Activated CD8-positive, alpha-beta memory T cell treated with anti-CD3 and anti-CD28 coated beads for 24 hours (primary cell): ENCODE measurements at regions not wholly inside any gene's neighbourhood (a gene's known extent, or its start where the extent isn't known, plus 50 kb on each side); places are given as distances from the start of the nearest gene placed in this dataset.
A peak's percentile ranks its signal among the peaks of the same experiment; 100 is the strongest.
"Not testable (repeated sequence)": the region's sequence is repeated elsewhere in the genome, so short reads cannot be mapped to it uniquely, and the experiment has no call there.

Experiments used
- DNase-seq: peaks from one replicate; pipeline ENCODE4 v3.0.0-alpha.2; 2020

DNA sequence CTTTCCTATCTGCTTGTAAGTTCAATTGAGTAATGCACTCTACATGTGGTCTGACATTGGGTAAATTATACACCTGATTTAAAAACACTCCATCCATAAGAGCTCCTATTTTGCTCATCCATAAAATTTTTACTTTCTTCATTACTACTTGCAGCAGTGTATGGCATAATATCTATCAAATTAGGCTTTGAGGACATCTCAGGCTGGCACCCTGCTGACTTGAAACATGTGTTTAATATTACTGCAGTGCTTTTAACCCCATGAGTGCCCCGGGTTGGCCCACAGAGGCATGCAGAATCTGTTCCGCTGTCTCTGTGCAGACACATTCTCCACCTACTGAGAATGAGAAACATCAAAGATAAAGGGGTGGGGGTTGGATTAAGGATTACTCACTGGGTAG, 249.9 kb upstream of the DNAJC19 start:
- DNase-seq: no peak

DNA sequence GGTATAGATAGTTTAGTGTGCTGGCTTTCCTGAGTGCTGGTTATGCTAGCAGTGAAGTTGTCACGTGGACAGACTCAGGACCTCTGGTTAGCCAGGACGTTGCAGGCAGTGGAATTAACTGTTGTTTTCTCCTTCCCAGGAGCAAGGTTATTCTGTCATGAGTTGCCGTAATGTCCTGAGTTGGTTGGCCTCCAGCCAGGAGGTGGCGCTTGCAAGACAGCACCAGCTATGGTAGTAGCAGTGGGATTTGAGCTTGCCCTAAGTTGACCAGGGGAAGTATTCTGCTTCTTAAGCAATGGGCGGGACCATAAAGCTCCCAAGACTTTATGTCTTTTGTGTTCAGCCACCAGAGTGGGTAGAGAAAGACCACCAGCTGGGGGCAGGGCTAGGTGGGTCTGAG, 240.7 kb upstream of the DNAJC19 start:
- no peak for DNase-seq

DNA sequence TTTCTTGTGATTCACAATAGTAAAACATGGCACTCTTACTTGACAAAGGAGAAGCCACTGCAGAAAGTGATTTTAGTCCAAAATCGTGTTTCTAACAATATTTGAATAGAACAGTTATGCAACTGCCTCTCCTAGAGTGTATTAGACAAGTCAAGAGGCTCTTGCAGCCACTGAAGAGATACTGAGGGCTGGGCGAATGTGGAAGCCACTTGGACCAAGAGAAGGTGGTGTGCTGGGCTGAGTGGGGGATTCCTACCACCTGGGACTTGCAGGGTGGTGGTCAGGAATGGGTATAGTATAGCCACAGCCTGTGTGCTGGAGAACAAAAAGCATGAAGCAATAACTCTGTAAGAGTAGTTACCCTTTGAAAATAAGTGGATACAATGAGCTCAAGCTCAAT, 223.8 kb upstream of the DNAJC19 start:
- no peak for DNase-seq

DNA sequence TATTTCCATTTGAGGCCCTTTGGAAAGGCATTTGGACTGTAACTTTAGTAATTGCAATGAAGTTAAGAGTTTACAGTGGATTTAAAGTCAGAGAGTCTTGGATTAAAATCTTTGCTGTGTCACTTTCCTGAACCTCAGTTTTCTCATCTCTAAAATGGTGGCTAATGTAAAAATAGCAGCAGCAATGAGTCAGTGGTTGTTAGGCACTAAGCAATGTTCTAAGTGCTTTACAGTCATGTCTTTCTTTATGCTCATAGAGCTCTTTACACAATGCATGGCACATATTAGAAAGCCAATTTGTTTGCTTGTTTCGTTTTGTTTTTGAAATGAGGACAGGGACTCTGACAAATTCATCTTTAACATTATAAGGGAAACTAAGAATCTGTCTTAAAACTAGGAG, 222.7 kb upstream of the DNAJC19 start:
- no peak for DNase-seq

DNA sequence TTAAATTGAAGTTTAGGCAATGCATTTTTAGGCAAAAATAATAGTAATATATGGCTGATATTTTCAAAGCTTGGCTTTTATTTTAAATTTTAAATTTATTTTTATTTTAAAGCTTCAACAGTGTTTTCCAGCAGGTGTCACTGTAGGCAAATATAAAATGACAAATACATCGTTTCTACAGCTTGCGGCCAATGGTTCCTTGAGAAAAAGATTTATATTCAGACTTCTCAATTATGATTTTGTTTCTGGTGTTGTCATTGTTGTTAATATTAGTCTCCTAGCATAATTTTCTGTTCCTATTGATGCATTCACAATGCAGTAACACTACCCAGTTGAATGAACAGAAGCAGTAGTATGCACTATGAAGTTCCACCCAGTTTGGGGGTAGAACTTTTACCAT, 220.7 kb upstream of the DNAJC19 start:
- no peak for DNase-seq

DNA sequence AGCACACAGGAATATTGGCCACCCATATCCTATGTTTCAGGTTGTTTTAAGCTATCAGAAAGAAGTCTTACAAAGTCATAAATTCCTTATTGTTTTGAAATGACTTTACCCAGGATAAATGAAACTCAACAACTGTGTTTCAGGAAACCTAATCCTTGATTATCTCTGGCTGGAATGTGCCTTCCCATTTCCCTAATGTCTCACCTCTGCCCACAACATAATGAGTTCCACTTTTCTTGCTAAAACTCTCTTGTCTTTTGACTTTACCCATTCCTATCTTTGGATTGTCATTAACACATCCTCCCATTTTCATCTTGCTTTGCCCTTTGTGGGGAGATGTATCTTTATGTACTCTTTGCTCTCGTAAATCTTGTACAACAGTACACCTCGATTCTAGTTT, 200.0 kb upstream of the DNAJC19 start:
- no peak for DNase-seq

DNA sequence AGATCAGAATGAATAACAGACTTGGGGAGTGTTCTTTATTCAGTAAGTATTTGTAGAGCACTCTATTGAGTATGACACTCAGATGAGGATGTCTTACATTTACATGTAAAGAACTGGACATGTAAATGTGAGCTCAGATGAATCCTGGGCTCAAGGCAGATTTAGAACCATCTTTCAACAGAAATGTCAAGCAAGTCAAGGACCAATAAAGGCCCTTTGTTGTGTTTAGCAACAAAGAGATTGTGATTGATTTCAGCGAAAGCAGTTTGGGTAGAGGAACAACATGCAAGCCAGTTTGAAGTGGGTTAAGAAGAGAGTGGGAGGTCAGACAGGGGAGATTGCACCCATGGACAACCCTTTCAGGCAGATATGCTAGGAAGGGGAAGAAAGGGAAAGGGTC, 194.2 kb upstream of the DNAJC19 start:
- DNase-seq: no peak

DNA sequence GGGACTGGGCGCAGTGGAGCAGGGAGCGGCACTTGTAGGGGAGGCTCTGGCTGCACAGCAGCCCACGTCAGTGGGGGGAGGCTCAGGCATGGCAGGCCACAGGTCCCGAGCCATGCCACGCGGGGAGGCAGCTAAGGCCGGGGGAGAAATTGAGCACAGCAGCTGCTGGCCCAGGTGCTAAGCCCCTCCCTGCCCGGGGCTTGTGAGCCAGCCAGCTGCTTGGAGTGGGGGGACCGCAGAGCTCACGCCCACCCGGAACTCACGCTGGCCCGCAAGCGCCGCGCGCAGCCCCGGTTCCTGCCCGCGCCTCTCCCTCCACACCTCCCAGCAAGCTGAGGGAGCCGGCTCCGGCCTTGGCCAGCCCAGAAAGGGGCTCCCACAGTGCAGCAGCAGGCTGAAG, 193.5 kb upstream of the DNAJC19 start:
- DNase-seq: not testable (repeated sequence)

DNA sequence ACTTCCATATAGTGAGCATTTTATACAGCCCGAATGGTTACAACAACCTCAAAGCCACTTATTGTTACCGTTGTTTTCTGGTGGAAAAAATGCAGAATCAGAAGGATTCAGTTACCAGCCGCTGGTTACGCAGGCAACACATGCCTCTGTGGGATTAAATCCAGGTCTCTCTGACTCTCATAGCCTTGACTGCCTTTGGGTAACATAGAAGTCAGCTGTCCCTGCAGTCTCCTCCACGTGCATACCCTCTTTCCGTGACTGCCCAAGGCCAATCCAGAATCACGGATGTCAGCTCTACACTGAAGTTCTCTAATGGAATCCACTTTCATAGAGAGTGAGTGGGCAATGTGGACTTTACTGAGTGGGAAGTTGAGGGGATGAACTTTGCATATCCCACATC, 189.5 kb upstream of the DNAJC19 start:
- no peak for DNase-seq

DNA sequence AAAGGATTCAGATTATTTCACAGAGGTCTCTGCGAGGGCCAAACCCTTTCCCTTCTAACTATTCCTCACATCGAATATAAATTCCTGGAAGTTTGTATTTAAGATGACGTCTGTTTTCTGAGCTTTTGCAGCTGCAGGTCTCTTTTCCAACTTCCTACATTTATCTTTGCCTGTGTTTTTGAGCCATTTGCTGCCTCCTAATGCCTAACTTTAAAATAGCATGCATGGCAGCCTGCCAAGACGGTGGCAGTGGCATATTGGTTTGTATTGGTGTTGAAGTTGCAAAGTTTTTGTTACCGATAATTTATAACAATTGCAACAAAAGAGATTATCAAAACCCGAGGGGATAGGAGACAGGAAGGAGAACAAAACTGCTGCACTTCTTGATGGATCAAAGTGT, 187.1 kb upstream of the DNAJC19 start:
- DNase-seq: peak; percentile 65

DNA sequence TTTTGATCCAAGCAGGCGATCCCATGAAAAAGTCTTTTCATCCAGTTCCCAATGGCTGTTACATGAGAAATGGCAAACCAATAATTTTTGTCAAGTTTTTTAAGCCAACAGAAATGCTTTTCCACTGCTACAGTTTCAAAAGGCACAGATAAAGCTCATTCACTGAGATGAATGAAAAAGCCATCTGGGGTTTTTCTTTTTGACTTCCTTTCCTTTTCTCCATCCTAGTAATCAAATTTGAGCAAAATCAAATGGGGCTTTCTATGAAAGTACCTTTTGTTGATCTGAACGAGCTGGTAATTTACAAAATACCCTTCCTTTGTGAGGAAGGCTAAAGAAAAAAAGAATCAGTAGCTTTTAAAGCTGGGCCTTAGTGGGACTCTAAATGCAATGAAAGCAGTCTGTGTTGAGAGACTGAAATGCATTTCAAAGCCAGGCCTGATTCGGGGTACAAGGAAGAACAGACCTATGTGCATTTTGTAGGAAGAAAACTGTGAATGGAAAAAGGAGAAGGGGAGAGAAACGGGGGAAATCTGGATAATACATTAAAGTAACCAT, 185.2 kb upstream of the DNAJC19 start:
- no peak for DNase-seq

DNA sequence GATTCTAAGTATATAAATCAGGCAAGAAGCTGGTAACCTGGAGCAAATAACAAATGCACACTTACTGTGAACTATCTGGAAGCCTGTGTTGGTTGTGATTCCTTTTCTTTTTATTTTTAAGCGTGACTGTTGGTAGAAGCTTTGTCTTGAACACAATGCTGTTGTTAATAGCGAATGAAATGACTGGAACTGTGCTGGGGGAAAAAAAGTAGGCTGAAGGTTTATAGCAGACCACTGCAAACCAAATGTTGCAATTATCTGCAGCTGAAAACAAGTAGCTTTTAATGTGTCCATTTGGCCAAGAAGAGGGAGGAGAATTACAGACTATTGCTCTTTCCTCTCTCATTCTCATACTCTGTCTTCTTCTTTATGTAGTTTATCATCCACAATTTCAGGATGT, 184.5 kb upstream of the DNAJC19 start:
- DNase-seq: no peak

DNA sequence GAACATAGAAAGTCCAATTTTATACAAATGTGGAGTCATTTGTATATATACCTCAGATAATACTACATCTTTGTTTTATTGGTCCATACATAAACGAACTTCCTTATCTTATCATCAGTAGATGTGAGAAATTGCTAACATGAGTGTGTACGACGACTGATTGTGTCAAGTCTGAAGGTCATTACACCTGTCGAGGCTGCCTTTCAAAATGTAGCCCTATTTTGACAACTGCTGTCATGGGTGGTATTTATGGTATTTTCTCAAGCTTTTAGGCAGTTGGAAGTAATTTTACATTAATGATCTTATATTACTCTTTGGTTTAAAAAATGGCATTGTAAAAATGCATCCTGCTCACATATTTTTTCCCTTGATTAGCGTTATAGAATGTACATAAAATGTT, 183.7 kb upstream of the DNAJC19 start:
- DNase-seq: no peak

DNA sequence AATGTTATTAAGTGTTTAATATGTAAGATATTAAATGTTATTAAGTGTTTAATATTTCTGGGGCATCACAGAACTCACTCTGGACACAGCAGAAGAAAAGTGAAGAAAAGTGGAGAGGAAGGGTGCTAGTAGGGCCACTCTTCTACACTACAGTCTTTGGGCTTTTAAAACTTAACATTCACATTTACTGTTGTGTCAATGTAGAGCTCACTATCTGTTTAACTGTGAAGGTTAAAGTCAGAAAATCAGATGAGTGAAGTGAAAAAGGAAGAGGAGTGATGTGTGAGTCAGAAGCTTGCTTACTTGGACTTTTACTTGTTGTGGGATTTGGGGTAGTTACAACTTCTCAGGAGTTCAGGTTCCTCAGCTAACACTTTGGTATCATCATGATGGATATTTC, 145.3 kb upstream of the DNAJC19 start:
- no peak for DNase-seq

DNA sequence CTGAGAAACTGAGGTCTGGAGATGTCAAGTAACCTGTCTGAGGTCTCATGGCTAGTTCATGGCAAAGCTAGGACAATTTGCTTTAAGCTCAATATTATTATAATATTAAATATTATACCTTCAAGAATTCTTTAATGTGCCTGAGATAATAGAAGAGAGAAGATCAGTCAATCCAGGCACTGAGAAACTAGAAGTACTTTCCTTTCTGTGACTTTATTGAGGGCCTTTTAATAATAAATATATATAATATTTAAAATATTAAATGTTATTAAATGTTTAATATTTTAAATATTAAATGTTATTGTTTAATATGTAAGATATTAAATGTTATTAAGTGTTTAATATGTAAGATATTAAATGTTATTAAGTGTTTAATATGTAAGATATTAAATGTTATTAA, 144.3 kb upstream of the DNAJC19 start:
- DNase-seq: no peak

DNA sequence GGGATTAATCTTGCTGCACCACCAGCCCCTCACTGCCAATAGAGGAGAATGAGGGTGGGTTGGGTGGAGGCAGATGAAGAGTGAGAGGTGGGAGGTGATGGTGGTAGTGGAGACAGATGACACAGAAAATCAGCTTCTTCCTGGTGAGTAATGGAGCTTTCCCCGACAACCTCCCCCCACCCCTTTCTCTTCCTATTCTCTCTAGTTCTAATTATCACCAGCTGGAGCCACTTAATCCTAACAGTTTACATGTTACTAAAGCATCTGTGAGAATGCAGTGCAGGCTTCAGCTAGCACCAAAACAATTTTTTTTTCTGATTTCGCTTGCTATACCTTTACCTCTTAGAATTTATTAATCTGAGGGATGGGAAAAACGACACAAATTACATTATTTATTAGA, 116.1 kb upstream of the DNAJC19 start:
- DNase-seq: no peak

DNA sequence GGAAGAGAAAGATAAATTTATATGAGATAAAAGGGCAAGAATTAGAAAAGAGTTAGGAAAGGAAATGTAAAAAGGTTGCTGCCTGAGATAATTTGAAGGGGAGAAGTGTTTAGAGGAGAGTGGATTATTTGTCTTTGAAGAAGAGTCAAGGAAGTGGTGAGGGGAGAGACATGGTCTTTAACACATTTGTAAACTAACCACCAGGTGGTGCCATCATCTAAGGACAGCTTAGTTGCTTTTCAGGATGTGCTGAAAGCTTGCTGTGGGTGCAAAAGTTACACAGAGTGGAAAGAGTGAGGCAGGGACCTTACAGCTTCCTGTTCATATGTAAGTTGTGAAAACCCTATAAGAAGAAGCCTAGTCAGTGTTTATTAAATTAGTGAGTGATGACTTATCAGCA, 114.1 kb upstream of the DNAJC19 start:
- DNase-seq: no peak

DNA sequence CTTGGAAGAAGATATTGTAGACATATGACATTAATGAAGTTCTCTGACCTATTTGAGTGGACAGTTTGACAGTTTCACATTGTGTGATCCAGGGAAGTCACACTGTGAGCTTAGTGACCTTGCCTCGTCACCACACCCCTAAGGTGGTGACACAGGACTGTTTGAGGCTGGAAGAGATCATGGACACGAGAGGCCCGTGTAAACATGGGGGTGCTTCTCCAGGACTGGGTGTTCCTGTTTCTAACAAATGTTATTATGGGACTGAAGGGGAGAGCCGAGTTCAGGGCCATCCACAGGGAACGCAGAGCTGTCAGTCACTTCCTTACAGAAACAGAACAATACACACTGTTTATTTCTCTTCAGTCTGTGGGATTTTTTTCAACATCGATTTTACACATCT, 96.5 kb upstream of the DNAJC19 start:
- DNase-seq: no peak

DNA sequence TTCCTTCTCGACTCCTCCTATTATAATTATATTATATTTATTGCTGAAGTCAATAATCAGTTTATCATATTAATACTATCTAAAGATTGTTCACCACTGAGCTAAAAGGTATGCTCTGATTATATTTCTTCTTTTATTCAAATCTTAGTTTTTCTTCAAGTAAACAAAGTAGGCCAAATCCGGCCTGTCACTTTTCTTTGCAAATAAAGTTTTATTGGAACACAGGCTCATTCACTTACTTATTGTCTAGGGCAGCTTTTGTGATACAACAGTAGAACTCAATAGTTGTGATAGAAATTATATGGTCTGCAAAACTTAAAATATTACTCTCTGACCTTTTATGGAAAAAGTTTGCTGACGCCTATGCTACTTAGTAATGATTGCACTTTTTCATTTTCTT, 92.4 kb upstream of the DNAJC19 start:
- DNase-seq: no peak

DNA sequence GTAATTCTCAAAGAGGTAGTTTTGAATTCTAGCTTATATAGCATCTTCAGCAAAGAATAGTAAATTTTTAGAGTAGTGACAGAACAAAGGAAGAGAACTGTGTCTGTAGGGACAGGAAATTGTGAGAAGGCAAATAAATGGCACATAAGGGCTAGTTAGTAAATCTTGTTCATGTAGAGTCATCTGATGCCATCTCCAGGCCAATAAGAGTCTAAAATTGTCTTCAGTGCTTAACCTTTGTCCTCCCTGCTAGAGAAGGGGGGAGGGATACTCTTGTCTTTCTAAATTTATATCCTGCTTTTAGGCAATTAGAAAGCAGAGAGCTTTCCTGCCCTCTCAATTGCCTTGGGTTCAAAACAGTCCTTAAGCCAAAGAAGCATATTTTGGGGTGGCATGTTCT, 87.0 kb upstream of the DNAJC19 start:
- DNase-seq: no peak

DNA sequence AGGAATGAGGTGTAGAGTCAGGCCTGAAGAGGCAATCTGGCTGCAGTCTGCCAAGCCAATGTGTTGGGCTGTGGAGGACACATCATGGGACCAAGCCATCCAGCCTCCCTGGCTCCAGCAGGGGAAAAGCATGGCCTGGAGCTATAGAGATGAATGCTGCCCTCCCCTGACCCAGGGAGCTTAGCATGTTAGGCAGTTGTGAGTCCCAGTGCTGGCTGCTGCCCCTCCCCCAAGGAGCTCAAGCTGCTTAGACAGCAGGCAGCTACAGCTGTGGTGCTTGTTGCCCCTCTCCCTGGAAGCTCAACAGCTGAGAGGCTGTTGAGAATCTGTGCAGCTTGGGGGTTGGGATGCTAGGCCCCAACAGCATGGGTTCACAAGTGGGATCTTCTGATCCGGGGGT, 85.6 kb upstream of the DNAJC19 start:
- no peak for DNase-seq

DNA sequence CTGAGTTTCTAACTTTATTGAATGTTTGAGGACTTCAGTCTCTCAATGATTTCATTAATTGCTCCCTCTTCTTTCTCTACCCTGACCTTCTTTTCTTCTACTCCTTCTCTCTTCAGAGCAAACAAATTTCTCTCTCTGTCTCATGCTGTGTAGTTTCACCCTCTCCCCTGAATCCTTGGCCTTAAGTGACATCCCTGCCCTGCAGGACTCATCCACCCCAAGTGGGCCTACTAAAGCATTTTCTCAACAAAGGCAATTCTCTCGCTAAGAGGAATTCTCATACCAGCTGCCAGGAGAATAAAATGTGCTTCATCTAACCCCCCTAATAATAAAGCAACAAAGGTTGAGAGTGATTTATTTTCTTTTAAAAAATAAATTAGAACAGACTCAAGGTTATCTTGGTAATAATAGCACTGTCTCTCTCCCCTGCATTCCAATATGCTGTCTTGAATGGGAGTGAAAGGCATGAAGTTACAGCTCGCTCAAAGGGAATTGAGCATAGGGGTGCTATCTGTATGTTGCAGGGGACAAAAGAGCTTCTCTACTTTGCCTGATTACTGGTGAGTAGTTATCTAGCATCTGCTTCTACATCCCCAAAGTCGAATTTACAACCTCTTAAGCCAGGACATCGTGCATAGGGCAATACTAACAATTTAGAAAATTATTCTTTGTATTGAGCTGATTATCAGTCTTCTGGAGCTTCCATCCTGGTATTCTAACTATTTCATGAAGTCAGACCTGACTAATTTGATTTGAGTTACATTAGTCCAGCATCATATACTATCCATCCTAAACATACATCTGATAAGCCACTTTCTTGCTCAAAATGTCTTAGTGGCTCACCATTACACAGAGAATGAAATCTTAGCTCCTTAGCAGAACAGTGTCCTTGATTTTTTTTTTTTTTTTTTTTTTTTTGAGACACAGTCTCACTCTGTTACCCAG, 76.9 kb upstream of the DNAJC19 start:
- no peak for DNase-seq

DNA sequence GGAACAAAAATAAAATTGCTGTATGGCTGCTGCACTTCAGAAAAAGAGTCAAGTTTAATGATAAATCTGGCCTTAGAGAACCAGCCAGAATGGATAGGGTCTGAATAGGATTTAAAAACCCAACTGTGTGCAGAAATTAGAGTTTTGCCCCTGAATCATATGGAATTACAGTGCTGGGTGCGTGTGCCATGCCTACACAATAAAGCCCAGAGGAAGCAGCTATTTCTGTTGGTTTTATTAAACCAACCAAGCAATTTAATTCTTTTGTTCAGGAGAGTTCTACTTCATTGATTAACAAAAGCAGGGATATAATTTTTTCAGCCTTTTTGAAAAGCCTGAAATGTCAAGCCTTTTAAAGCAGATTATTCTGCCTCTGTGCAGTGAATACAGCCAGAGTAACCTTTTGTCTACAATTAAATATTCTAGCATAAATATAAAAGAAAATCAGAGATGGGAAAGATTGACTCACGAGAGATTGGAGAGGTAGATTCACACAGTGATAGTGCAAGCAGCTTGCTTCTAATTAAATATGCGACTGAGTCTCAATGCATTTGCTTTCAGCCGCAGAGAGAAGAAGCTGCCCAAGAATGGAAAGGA, 66.7 kb upstream of the DNAJC19 start:
- no peak for DNase-seq

DNA sequence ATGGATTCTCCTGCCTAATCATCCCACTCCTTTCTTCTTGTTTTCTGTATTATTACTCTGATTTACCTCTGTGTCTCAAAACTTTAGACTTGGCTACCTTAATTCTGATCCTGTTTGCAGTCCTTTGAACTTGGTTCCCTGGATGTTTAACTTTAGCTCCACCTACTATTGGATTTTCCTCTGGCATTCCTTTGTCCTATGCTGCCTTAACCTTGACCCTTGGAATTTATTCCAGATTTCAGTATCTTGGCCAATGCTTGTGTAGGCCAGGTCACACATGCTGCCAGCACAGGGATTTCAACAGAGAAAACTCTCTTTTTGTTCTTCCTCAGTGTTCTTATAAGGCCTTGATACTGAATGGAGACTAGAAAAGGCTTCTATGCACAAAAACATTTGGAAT, 65.0 kb upstream of the DNAJC19 start:
- no peak for DNase-seq

DNA sequence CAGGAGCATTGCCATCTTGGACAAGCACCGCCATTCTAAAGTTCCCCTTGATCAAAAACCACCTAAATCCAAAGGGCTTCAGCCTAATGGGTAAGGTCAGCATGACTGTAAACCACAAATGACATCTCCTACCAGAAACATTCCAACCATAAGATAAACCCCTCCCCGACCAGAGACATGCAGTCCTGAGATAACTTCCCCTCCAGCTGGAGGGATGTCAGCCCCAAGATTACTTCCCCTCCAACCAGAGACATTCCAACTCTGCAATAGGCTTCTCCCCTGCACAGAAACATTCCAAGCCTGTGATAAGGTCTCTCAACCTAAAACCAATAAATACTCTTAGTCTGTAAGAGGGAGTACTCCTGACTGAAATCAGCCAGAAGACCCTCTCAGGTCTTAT, 62.7 kb upstream of the DNAJC19 start:
- DNase-seq: no peak
